ENCODE measurements at regions not wholly inside any gene's neighbourhood (a gene's known extent, or its start where the extent isn't known, plus 50 kb on each side); places are given as distances from the start of the nearest gene placed in this dataset.
"Not testable (repeated sequence)": the region's sequence is repeated elsewhere in the genome, so short reads cannot be mapped to it uniquely, and the experiment has no call there.

- TF ChIP-seq, protein P1, sequence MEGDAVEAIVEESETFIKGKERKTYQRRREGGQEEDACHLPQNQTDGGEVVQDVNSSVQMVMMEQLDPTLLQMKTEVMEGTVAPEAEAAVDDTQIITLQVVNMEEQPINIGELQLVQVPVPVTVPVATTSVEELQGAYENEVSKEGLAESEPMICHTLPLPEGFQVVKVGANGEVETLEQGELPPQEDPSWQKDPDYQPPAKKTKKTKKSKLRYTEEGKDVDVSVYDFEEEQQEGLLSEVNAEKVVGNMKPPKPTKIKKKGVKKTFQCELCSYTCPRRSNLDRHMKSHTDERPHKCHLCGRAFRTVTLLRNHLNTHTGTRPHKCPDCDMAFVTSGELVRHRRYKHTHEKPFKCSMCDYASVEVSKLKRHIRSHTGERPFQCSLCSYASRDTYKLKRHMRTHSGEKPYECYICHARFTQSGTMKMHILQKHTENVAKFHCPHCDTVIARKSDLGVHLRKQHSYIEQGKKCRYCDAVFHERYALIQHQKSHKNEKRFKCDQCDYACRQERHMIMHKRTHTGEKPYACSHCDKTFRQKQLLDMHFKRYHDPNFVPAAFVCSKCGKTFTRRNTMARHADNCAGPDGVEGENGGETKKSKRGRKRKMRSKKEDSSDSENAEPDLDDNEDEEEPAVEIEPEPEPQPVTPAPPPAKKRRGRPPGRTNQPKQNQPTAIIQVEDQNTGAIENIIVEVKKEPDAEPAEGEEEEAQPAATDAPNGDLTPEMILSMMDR (IDR thresholded peaks at IDR 0.05; ENCODE audit: low read depth, low read length, missing control alignments) = no peak
- H3K4me3 ChIP-seq (ENCODE audit: low read depth, low read length) = no peak overlapping the region
- no peak for DNase-seq (ENCODE audit: low read depth)
Measured at GRCh38 chr3:102909904-102910303, 475.1 kb downstream of the ZPLD1 start.

DNA sequence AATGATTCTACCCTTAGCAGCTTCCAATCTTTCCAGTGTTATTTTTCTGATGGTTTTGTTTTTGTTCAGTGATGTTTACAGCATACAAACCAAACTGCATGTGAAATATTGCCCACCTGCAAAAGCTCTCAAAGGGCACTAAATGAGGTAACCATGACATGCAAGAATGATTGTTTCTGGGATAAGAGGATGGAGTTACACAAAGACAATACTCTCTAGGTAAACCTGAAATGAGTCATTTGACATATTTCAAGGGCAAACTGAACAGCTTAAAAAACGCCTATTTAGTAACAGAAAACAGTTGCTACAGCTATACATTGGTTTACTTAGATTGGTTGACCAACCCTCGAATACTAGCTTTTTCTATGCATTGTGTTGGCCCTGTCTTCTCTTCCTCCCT is 481.7 kb downstream of the ZPLD1 start:
- DNase-seq (ENCODE audit: low read depth) = no peak
- H3K4me3 ChIP-seq (ENCODE audit: low read depth, low read length) = no peak overlapping the region
- TF ChIP-seq, protein P1 (IDR thresholded peaks at IDR 0.05; ENCODE audit: low read depth, low read length, missing control alignments) = no peak

- no peak overlapping the region for H3K4me3 ChIP-seq (ENCODE audit: low read depth, low read length)
- DNase-seq (ENCODE audit: low read depth) = no peak
- TF ChIP-seq, protein P1 (IDR thresholded peaks at IDR 0.05; ENCODE audit: low read depth, low read length, missing control alignments) = no peak
Measured at GRCh38 chr3:102926618-102927017, 491.8 kb downstream of the ZPLD1 start.

DNA sequence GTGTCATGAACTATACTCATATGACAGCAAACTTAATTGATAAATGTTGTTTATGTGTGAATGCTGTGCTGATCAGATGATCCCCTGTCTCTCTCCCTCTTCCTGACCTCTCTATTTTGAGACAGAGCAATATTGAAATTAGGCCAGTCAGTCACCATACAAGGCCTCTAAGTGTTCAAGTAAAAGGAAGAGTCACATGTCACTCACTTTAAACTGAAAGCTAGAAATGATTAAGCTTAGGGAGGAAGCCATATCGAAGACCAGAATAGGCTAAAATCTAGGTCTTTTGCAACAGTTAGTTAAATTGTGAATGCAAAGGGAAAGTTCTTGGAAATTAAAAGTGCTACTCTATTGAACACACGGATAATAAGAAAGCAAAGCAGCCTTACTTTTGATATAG is 498.6 kb downstream of the ZPLD1 start:
- TF ChIP-seq, protein P1 (IDR thresholded peaks at IDR 0.05; ENCODE audit: low read depth, low read length, missing control alignments) = no peak
- no peak overlapping the region for H3K4me3 ChIP-seq (ENCODE audit: low read depth, low read length)
- DNase-seq (ENCODE audit: low read depth) = no peak

GRCh38 chr3:102936511-102937045 is 501.8 kb downstream of the ZPLD1 start:
- no peak overlapping the region for H3K4me3 ChIP-seq (ENCODE audit: low read depth, low read length)
- no peak for DNase-seq (ENCODE audit: low read depth)
- TF ChIP-seq, protein P1 (IDR thresholded peaks at IDR 0.05; ENCODE audit: low read depth, low read length, missing control alignments) = no peak

DNA sequence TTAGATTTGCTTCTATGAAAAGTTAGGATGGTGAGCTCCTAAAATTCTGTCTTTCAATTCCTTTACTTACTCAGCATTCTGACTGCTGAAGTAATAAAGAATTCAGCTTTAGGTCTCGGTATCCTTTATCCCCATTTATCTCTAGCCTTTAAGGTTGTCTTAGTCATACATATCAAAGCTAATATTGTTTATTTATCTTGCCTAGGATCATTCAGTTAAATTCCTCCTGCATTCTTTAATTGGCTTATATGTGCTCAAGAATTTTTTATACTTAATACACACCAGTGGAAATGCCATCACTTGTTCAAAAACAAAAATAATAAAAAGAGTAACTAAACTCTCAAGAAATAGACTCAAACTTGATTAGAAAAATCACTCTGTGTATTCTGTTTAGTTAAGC is 507.0 kb downstream of the ZPLD1 start:
- no peak overlapping the region for H3K4me3 ChIP-seq (ENCODE audit: low read depth, low read length)
- TF ChIP-seq, protein P1 (IDR thresholded peaks at IDR 0.05; ENCODE audit: low read depth, low read length, missing control alignments) = no peak
- DNase-seq (ENCODE audit: low read depth) = no peak

- DNase-seq (ENCODE audit: low read depth); H3K4me3 ChIP-seq (ENCODE audit: low read depth, low read length): not testable (repeated sequence)
Measured at GRCh38 chr3:102946445-102946844, 511.6 kb downstream of the ZPLD1 start.

Data from GM12864 (cell line).